Dedifferentiated amniotic fluid mesenchymal stem cell (primary cell): ENCODE measurements at regions not wholly inside any gene's neighbourhood (a gene's known extent, or its start where the extent isn't known, plus 50 kb on each side); places are given as distances from the start of the nearest gene placed in this dataset.

Experiments
- DNase-seq: peaks from one replicate; pipeline ENCODE4 v3.0.0-alpha.2; 2016; ENCODE audit errors: extremely low spot score

- no peak for DNase-seq
These were observed 56.5 kb upstream of the COL3A1 start for GRCh38 chr2:188917632-188918031.

DNA sequence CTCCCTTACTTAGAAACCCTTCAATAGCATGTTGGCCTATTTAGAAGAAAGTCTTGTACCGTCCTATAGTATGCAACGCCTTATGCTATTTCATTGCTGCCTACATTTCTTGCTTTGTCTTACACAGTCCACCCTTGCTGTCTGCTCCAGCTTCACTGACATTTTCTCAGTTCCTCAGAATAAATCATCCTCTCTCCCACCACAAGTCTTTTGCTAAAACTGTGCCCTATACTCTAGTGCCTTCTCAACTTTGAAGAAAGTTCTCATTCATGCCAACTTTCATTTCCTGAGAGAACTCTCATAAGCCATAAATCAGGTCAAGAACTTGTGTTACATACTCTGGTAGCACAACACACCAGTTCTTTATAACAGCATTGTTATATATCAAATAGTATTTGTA, 54.3 kb upstream of the COL3A1 start:
- DNase-seq: no peak

DNA sequence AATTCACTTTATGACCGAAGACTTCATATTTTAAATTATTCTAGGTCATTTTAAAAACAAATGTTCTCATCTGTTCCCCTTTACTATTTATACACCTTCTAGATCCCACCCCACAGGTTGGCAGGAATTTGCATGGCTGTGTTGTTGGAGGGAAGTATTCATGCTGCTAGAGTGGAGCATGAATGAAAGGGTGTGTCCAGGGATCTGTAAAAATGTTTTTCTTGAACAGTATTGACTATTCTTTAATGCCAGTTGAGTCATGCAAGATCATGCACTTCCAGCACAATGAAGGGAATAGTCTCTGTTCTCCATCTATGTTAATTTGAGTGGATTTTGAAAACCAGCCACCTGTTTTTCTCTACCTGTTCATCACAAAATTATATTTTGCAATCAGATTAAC, 52.0 kb upstream of the COL3A1 start:
- DNase-seq: no peak
